ENCODE measurements at regions not wholly inside any gene's neighbourhood (a gene's known extent, or its start where the extent isn't known, plus 50 kb on each side); places are given as distances from the start of the nearest gene placed in this dataset.

DNA sequence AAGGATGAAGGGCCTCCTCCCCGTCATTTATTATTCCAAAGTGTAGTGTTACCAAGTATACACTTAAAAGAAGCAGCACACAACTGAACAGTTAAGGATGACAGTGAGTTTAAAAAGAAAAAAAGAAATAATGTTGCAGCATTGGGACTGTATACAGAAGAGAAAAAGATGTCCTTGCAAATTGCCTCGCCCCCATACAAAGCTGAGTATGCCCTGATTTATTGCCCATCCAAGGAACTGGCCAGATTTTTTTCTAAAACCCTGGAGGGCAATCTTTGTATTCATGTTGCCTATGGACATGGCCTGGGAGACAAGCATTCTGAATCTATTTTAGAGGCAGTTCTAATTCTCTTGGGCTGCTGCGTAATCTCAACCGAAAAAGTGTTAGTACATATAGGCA, 182.7 kb upstream of the NR4A3 start:
- Histone ChIP-seq H3K9ac (ENCODE audit: insufficient read depth in 1 of 2, low read depth in 2 of 2, low read length in 2 of 2) (no peak overlapping the region), H4K20me1 (replicated peaks; ENCODE audit: control insufficient read depth, insufficient read depth, low read length) (no peaks in the 10 kb centered on the region), H3K4me3 (no peak overlapping the region), H3K36me3 (ENCODE audit: control insufficient read depth, insufficient read depth, low read length) (no peaks in the 10 kb centered on the region), H3K4me2 (ENCODE audit: insufficient read depth, low read length) (no peak overlapping the region), H3K27me3 (ENCODE audit: control insufficient read depth in 2 of 2, insufficient read depth in 2 of 2, low read length in 2 of 2) (no peaks in the 10 kb centered on the region), H3K27ac (ENCODE audit: extremely low read depth, low read depth, low read length) (no peak overlapping the region), H3K4me1 (replicated peaks in 1 of 2; ENCODE audit: control insufficient read depth in 2 of 2, insufficient read depth in 2 of 2, low read length in 2 of 2) (no peaks in the 10 kb centered on the region), H2AFZ (ENCODE audit: low read depth, low read length) (no peak overlapping the region), H3K9me1 (ENCODE audit: control insufficient read depth, insufficient read depth, low read length) (no peaks in the 10 kb centered on the region), H3K79me2 (ENCODE audit: control insufficient read depth, insufficient read depth, low read length) (no peaks in the 10 kb centered on the region), H3K9me3 (replicated peaks; ENCODE audit: control insufficient read depth, insufficient read depth, low read depth, low read length) (no peaks in the 10 kb centered on the region)
- in situ Hi-C loops (cut with MboI), result no loop called here
- DNase-seq (ENCODE audit: extremely low read depth in 1 of 4, low spot score in 3 of 4) (no peak), FAIRE-seq (no peak), ATAC-seq (no peak)
- CTCF ChIA-PET (ENCODE audit: low intra/inter-chr PET ratio), result no interaction called here
- POLR2A ChIA-PET, result no interaction called here
- TF ChIP-seq PTBP1 (IDR thresholded peaks at IDR 0.05; ENCODE audit: low read depth, low read length) (no peak), ZFP36 (IDR thresholded peaks at IDR 0.05; ENCODE audit: low read depth, low read length, partially characterized antibody) (no peak), GATA2 (CRISPR knock-in tag; IDR thresholded peaks at IDR 0.05) (no peak), NRF1 (conservative IDR thresholded peaks at IDR 0.05 in 1 of 2, IDR thresholded peaks at IDR 0.05 in 1 of 2) (no peak)
- intact Hi-C loops (cut with micrococcal nuclease), result loop anchor here (10.0 kb wide), 1 partner anchor 56 kb away; no protein-coding TSS in a partner anchor
- 0% methylated on average over 4 of the region's 4 CpGs for WGBS (ENCODE audit: insufficient coverage, low coverage, missing lambda C conversion rate)
- no TSS peak for BruUV-seq (replicated peaks)

DNA sequence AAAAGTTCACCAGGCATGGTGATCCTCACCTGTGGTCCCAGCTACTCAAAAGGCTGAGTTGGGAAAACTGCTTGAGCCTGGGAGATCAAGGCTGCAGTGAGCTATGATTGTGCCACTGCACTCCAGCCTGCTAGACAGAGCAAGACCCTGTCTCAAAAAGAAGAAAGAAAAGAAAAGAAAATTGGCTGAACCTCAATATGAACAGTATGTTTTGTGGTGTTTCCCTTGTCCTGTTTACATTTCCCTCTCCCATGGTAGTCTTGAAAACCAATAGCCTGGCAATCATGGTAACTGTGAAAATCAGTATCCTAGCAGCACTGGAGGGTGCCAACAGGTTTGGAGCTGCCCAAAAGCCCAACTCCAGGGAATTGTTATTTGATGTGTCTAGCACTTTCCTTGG, 174.1 kb upstream of the NR4A3 start:
- H4K20me1 ChIP-seq (replicated peaks; ENCODE audit: control insufficient read depth, insufficient read depth, low read length), result no peaks in the 10 kb centered on the region
- no peaks in the 10 kb centered on the region for H3K79me2 ChIP-seq (ENCODE audit: control insufficient read depth, insufficient read depth, low read length)
- in situ Hi-C loops (cut with MboI) (no loop called here), intact Hi-C loops (cut with micrococcal nuclease) (no loop called here)
- H3K27me3 ChIP-seq (ENCODE audit: control insufficient read depth in 2 of 2, insufficient read depth in 2 of 2, low read length in 2 of 2), result no peaks in the 10 kb centered on the region
- DNase-seq (ENCODE audit: extremely low read depth in 1 of 4, low spot score in 3 of 4) (no peak), FAIRE-seq (no peak), ATAC-seq (no peak)
- H3K4me2 ChIP-seq (ENCODE audit: insufficient read depth, low read length), result no peak overlapping the region
- H3K9me3 ChIP-seq (replicated peaks; ENCODE audit: control insufficient read depth, insufficient read depth, low read depth, low read length), result no peaks in the 10 kb centered on the region
- no peak overlapping the region for H3K9ac ChIP-seq (ENCODE audit: insufficient read depth in 1 of 2, low read depth in 2 of 2, low read length in 2 of 2)
- no peak overlapping the region for H3K27ac ChIP-seq (ENCODE audit: extremely low read depth, low read depth, low read length)
- no peaks in the 10 kb centered on the region for H3K4me1 ChIP-seq (replicated peaks in 1 of 2; ENCODE audit: control insufficient read depth in 2 of 2, insufficient read depth in 2 of 2, low read length in 2 of 2)
- no TSS peak for BruUV-seq (replicated peaks)
- no peak overlapping the region for H2AFZ ChIP-seq (ENCODE audit: low read depth, low read length)
- no peaks in the 10 kb centered on the region for H3K36me3 ChIP-seq (ENCODE audit: control insufficient read depth, insufficient read depth, low read length)
- H3K4me3 ChIP-seq, result no peak overlapping the region
- ChIA-PET POLR2A (no interaction called here), CTCF (ENCODE audit: low intra/inter-chr PET ratio) (no interaction called here)
- TF ChIP-seq GTF2F1 (IDR thresholded peaks at IDR 0.05; ENCODE audit: low read depth, low read length), result no peak
- TF ChIP-seq ZKSCAN8 (CRISPR knock-in tag; IDR thresholded peaks at IDR 0.05), result no peak
- TF ChIP-seq FIP1L1 (IDR thresholded peaks at IDR 0.05; ENCODE audit: low read depth, low read length, poor library complexity, severe bottlenecking), result no peak
- TF ChIP-seq KDM2B (CRISPR knock-in tag; IDR thresholded peaks at IDR 0.05), result no peak
- no peak for TF ChIP-seq KAT2B (IDR thresholded peaks at IDR 0.05; ENCODE audit: low read depth, low read length)
- H3K9me1 ChIP-seq (ENCODE audit: control insufficient read depth, insufficient read depth, low read length), result no peaks in the 10 kb centered on the region
